ENCODE measurements at regions not wholly inside any gene's neighbourhood (a gene's known extent, or its start where the extent isn't known, plus 50 kb on each side); places are given as distances from the start of the nearest gene placed in this dataset.

GRCh38 chr10:108787932-108788331 lies 1135.4 kb downstream of the XPNPEP1 start:
- Histone ChIP-seq H4K20me1 (ENCODE audit: insufficient read depth) (no peaks in the 10 kb centered on the region), H3K9me3 (ENCODE audit: low read length) (peaks cover 3% of the 10 kb centered on the region), H3K4me3 (ENCODE audit: low read length) (no peak overlapping the region), H3K9me2 (ENCODE audit: insufficient read depth, low read length) (no peaks in the 10 kb centered on the region), H3K9ac (ENCODE audit: low read length) (no peak overlapping the region), H3K4me2 (ENCODE audit: low read length) (no peak overlapping the region), H2AFZ (ENCODE audit: low read depth, low read length) (no peak overlapping the region), H3F3A (ENCODE audit: insufficient read depth, low read length, poor library complexity, severe bottlenecking) (no peaks in the 10 kb centered on the region), H3K36me3 (ENCODE audit: insufficient read depth, low read length) (no peaks in the 10 kb centered on the region), H3K27me3 (ENCODE audit: insufficient read depth, low read depth, low read length) (no peaks in the 10 kb centered on the region), H3K79me2 (replicated peaks; ENCODE audit: insufficient read depth, low read length) (no peaks in the 10 kb centered on the region), H3K27ac (ENCODE audit: low read length) (no peak overlapping the region)
- TF ChIP-seq TAF1 (IDR thresholded peaks at IDR 0.05; ENCODE audit: low read depth) (no peak), REST (IDR thresholded peaks at IDR 0.05; ENCODE audit: borderline replicate concordance) (no peak), SMC3 (conservative IDR thresholded peaks at IDR 0.05; ENCODE audit: poor library complexity) (no peak), EZH2 (IDR thresholded peaks at IDR 0.05; ENCODE audit: borderline replicate concordance, insufficient read depth, low read length, poor library complexity, severe bottlenecking) (no peak), RAD21 (conservative IDR thresholded peaks at IDR 0.05) (no peak)

DNA sequence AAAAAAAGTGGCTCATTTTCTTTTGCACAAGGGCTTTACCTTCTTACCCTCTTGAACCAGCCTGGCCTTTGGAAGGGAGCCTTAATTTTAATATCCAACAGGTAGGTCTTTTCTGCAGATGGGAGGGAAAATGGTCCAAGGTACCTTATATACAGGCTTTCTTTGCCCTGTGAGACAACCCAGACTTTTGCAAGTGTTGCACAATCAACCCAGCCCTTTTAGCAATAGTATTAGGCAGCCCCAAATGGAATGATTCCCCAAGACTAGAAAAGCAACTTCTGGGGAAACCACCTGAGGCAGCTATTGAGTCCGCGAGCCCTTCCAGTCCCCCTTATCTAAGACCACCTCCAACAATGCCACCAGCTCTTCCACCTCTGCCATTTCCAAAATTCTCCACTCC lies 1138.3 kb downstream of the XPNPEP1 start:
- Histone ChIP-seq H3K4me3 (ENCODE audit: low read length) (no peak overlapping the region), H3K36me3 (ENCODE audit: insufficient read depth, low read length) (no peaks in the 10 kb centered on the region), H3F3A (ENCODE audit: insufficient read depth, low read length, poor library complexity, severe bottlenecking) (no peaks in the 10 kb centered on the region), H3K4me2 (ENCODE audit: low read length) (no peak overlapping the region), H3K79me2 (replicated peaks; ENCODE audit: insufficient read depth, low read length) (no peaks in the 10 kb centered on the region), H4K20me1 (ENCODE audit: insufficient read depth) (no peaks in the 10 kb centered on the region), H3K9me2 (ENCODE audit: insufficient read depth, low read length) (no peaks in the 10 kb centered on the region), H3K9ac (ENCODE audit: low read length) (no peak overlapping the region), H3K27me3 (ENCODE audit: insufficient read depth, low read depth, low read length) (no peaks in the 10 kb centered on the region), H3K9me3 (ENCODE audit: low read length) (peaks cover 3% of the 10 kb centered on the region), H3K27ac (ENCODE audit: low read length) (no peak overlapping the region), H2AFZ (ENCODE audit: low read depth, low read length) (no peak overlapping the region)
- no peak for TF ChIP-seq TAF1 (IDR thresholded peaks at IDR 0.05; ENCODE audit: low read depth)
- no peak for TF ChIP-seq EZH2 (IDR thresholded peaks at IDR 0.05; ENCODE audit: borderline replicate concordance, insufficient read depth, low read length, poor library complexity, severe bottlenecking)
- TF ChIP-seq EP300 (conservative IDR thresholded peaks at IDR 0.05; ENCODE audit: poor library complexity, severe bottlenecking), result no peak
- TF ChIP-seq MXI1 (conservative IDR thresholded peaks at IDR 0.05; ENCODE audit: poor library complexity, severe bottlenecking), result no peak
- no peak for TF ChIP-seq REST (IDR thresholded peaks at IDR 0.05; ENCODE audit: borderline replicate concordance)
- TF ChIP-seq SMC3 (conservative IDR thresholded peaks at IDR 0.05; ENCODE audit: poor library complexity), result no peak
- TF ChIP-seq POLR2AphosphoS5 (IDR thresholded peaks at IDR 0.05), result no peak
- no peak for TF ChIP-seq RAD21 (conservative IDR thresholded peaks at IDR 0.05)
- TF ChIP-seq CTCF (IDR thresholded peaks at IDR 0.05; ENCODE audit: poor library complexity, severe bottlenecking), result no peak
